ENCODE measurements at regions not wholly inside any gene's neighbourhood (a gene's known extent, or its start where the extent isn't known, plus 50 kb on each side); places are given as distances from the start of the nearest gene placed in this dataset.

DNA sequence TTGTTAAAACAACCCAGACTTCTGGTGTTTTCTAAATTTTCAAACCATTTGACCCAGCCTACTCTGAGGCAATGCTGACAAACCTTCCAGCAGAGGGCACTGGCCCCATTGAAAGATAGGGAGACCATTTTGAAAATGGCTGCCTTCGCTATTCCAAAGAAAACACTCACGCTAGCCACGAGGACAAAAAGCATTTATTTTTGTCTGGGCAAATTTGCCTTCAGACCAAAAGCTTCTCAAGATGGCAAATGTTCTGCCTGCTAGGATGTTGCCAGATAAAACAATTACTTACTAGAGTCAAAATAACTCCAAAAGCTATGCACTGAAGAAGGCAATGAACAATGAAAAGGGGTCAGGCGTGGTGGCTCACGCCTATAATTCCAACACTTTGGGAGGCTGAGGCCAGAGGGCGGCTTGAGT lies 296.7 kb upstream of the IRX5 start:
- Histone ChIP-seq H3K27ac (peak overlapping the region; percentile 22 to 42), H3K27me3 (no peaks in the 10 kb centered on the region)
- TF ChIP-seq CTCF (IDR thresholded peaks at IDR 0.05) = peak; percentile 47 to 83 (median 81)

GRCh38 chr16:54632322-54633220 lies 298.1 kb upstream of the IRX5 start:
- TF ChIP-seq CTCF (IDR thresholded peaks at IDR 0.05) = no peak
- intact Hi-C loops (cut with DNase I) = loop anchor here (5.0 to 10.0 kb wide), 5 partner anchors 180 to 1128 kb away; partner anchors contain the start of genes AKTIP and IRX3
- H3K27me3 ChIP-seq = no peaks in the 10 kb centered on the region
- no peak overlapping the region for H3K4me3 ChIP-seq
- no peaks in the 10 kb centered on the region for H3K9me3 ChIP-seq
- H3K27ac ChIP-seq = peak overlapping the region in 1 of 2 donors; percentile 42
- H3K36me3 ChIP-seq = no peaks in the 10 kb centered on the region
- peaks cover 0 to 11% of the 10 kb centered on the region in 2 donors for H3K4me1 ChIP-seq
- no peak for DNase-seq (ENCODE audit: low spot score in 2 of 2)

More for the DNA sequence above, 296.7 kb upstream of the IRX5 start:
- H3K4me1 ChIP-seq = peaks cover 0 to 8% of the 10 kb centered on the region in 2 donors
- no peaks in the 10 kb centered on the region for H3K36me3 ChIP-seq
- no peak overlapping the region for H3K4me3 ChIP-seq
- DNase-seq (ENCODE audit: low spot score in 2 of 2) = peak in 1 of 2 donors; percentile 84
- no peaks in the 10 kb centered on the region for H3K9me3 ChIP-seq
- intact Hi-C loops (cut with DNase I) = loop anchor here (1.0 to 10.0 kb wide), 7 partner anchors 21 to 1129 kb away; partner anchors contain the start of genes AKTIP and IRX3

GRCh38 chr16:54631782-54632181 lies 298.9 kb upstream of the IRX5 start:
- no peak overlapping the region for H3K27ac ChIP-seq
- intact Hi-C loops (cut with DNase I) = loop anchor here (5.0 to 10.0 kb wide), 5 partner anchors 181 to 1127 kb away; partner anchors contain the start of genes AKTIP and IRX3
- DNase-seq (ENCODE audit: low spot score in 2 of 2) = no peak

DNA sequence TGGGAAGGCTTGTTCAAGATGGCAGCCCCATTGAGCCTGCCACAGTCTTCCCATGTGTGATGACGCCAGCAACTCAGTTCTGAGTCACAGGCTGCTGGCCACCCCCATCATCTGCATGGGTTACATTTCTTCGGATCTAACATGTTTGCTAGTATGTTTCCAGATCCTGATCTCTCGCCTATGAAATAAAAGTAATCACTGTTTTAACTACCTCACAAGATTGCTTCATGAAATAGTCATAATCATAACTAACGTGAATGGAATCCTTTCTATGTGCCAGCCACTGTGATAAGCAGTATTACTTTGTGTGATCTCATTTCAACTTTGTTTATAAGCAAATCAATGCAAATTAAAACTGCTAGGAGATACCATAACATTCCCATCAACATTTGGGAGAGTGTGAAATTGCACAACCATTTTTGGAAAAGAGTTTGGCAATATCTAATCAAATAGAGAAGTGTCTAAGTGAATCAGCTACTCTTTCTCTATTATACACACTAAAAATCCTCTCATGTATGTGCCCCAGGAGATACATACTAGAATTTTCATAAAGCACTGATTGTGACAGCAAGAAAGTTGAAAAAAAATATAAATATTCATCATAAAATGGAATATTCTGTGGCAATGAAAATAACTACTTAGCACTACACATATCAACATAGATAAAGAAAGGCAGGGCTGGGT lies 300.2 kb upstream of the IRX5 start:
- intact Hi-C loops (cut with DNase I) = loop anchor here (5.0 to 10.0 kb wide), 5 partner anchors 182 to 1126 kb away; partner anchors contain the start of genes AKTIP and IRX3

More at GRCh38 chr16:54631782-54632181, 298.9 kb upstream of the IRX5 start:
- H3K9me3 ChIP-seq = no peaks in the 10 kb centered on the region
- no peak for TF ChIP-seq CTCF (IDR thresholded peaks at IDR 0.05)
- no peak overlapping the region for H3K4me3 ChIP-seq
- H3K4me1 ChIP-seq = peaks cover 0 to 11% of the 10 kb centered on the region in 2 donors
- H3K27me3 ChIP-seq = no peaks in the 10 kb centered on the region
- no peaks in the 10 kb centered on the region for H3K36me3 ChIP-seq

More for the DNA sequence above, 300.2 kb upstream of the IRX5 start:
- peaks cover 0 to 11% of the 10 kb centered on the region in 2 donors for H3K4me1 ChIP-seq
- H3K4me3 ChIP-seq = no peak overlapping the region
- TF ChIP-seq CTCF (IDR thresholded peaks at IDR 0.05) = no peak
- no peak for DNase-seq (ENCODE audit: low spot score in 2 of 2)
- H3K9me3 ChIP-seq = no peaks in the 10 kb centered on the region
- H3K36me3 ChIP-seq = no peaks in the 10 kb centered on the region
- H3K27me3 ChIP-seq = no peaks in the 10 kb centered on the region
- H3K27ac ChIP-seq = no peak overlapping the region
